ENCODE measurements at regions not wholly inside any gene's neighbourhood (a gene's known extent, or its start where the extent isn't known, plus 50 kb on each side); places are given as distances from the start of the nearest gene placed in this dataset.

GRCh38 chr22:27115816-27116256, 458.4 kb downstream of the MIAT start:
- H3K4me1 ChIP-seq, result peaks cover 24% of the 10 kb centered on the region
- TF ChIP-seq POLR2AphosphoS5 (IDR thresholded peaks at IDR 0.05) (no peak), EP300 (IDR thresholded peaks at IDR 0.05) (no peak), POLR2A (IDR thresholded peaks at IDR 0.05) (no peak), CTCF (IDR thresholded peaks at IDR 0.05) (no peak)
- DNase-seq (ENCODE audit: low spot score in 2 of 2), result no peak
- H3K27me3 ChIP-seq, result no peaks in the 10 kb centered on the region
- 62% methylated on average over 5 of the region's 5 CpGs for WGBS
- H3K36me3 ChIP-seq, result no peaks in the 10 kb centered on the region
- H3K27ac ChIP-seq, result no peak overlapping the region
- no peak overlapping the region for H3K4me3 ChIP-seq
- H3K9me3 ChIP-seq, result no peaks in the 10 kb centered on the region

- Histone ChIP-seq H3K4me1 (peaks cover 18% of the 10 kb centered on the region), H3K9me3 (no peaks in the 10 kb centered on the region), H3K27ac (no peak overlapping the region), H3K27me3 (no peaks in the 10 kb centered on the region), H3K36me3 (no peaks in the 10 kb centered on the region), H3K4me3 (no peak overlapping the region)
- TF ChIP-seq POLR2AphosphoS5 (IDR thresholded peaks at IDR 0.05) (no peak), EP300 (IDR thresholded peaks at IDR 0.05) (no peak)
- DNase-seq (ENCODE audit: low spot score in 2 of 2), result no peak
- WGBS, result 34% methylated on average over 2 of the region's 2 CpGs
Measured at GRCh38 chr22:27116312-27117086, 459.1 kb downstream of the MIAT start.

GRCh38 chr22:27120036-27120435, 462.6 kb downstream of the MIAT start:
- Histone ChIP-seq H3K36me3 (no peaks in the 10 kb centered on the region), H3K27me3 (no peaks in the 10 kb centered on the region), H3K4me1 (no peaks in the 10 kb centered on the region), H3K4me3 (no peak overlapping the region), H3K27ac (no peak overlapping the region), H3K9me3 (no peaks in the 10 kb centered on the region)
- no peak for DNase-seq (ENCODE audit: low spot score in 2 of 2)
- TF ChIP-seq EP300 (IDR thresholded peaks at IDR 0.05), result no peak
- TF ChIP-seq POLR2A (IDR thresholded peaks at IDR 0.05), result no peak
- no peak for TF ChIP-seq POLR2AphosphoS5 (IDR thresholded peaks at IDR 0.05)
- no peak for TF ChIP-seq CTCF (IDR thresholded peaks at IDR 0.05)

- DNase-seq (ENCODE audit: low spot score in 2 of 2), result no peak
- Histone ChIP-seq H3K36me3 (no peaks in the 10 kb centered on the region), H3K27ac (no peak overlapping the region), H3K4me3 (no peak overlapping the region), H3K9me3 (no peaks in the 10 kb centered on the region), H3K4me1 (no peaks in the 10 kb centered on the region), H3K27me3 (no peaks in the 10 kb centered on the region)
- TF ChIP-seq CTCF (IDR thresholded peaks at IDR 0.05), result no peak
- TF ChIP-seq EP300 (IDR thresholded peaks at IDR 0.05), result no peak
- no peak for TF ChIP-seq POLR2A (IDR thresholded peaks at IDR 0.05)
- no peak for TF ChIP-seq POLR2AphosphoS5 (IDR thresholded peaks at IDR 0.05)
- WGBS, result 89% methylated on average over 11 of the region's 11 CpGs
Measured at GRCh38 chr22:27122574-27122973, 465.2 kb downstream of the MIAT start.

- whole genome bisulfite sequencing, result 71% methylated on average over 1 of the region's 1 CpG
- peaks cover 6% of the 10 kb centered on the region for H3K27me3 ChIP-seq
- no peak for TF ChIP-seq POLR2AphosphoS5 (IDR thresholded peaks at IDR 0.05)
- TF ChIP-seq CTCF (IDR thresholded peaks at IDR 0.05), result no peak
- TF ChIP-seq EP300 (IDR thresholded peaks at IDR 0.05), result no peak
- no peak for TF ChIP-seq POLR2A (IDR thresholded peaks at IDR 0.05)
- no peaks in the 10 kb centered on the region for H3K9me3 ChIP-seq
- no peaks in the 10 kb centered on the region for H3K36me3 ChIP-seq
- H3K4me1 ChIP-seq, result no peaks in the 10 kb centered on the region
- H3K4me3 ChIP-seq, result no peak overlapping the region
- no peak for DNase-seq (ENCODE audit: low spot score in 2 of 2)
- no peak overlapping the region for H3K27ac ChIP-seq
Measured at GRCh38 chr22:27123880-27124279, 466.5 kb downstream of the MIAT start.

Measured in suprapubic skin (tissue), 4 donors.